BE2C (cell line): ENCODE measurements at regions not wholly inside any gene's neighbourhood (a gene's known extent, or its start where the extent isn't known, plus 50 kb on each side); places are given as distances from the start of the nearest gene placed in this dataset.

Experiments used
- DNase-seq: peaks from one replicate; pipeline ENCODE4 v3.0.0-alpha.2; 2020
- H3K27me3 ChIP-seq: fragments of 250-450 bp; sonication (Bioruptor Pico); 2 replicates; pipeline ENCODE4 v1.5.1; 2020; ENCODE audit warnings: mild to moderate bottlenecking
- H3K36me3 ChIP-seq: fragments of 250-450 bp; sonication (Bioruptor Pico); 2 replicates; pipeline ENCODE4 v1.5.1; 2020; ENCODE audit warnings: mild to moderate bottlenecking
- H3K4me1 ChIP-seq: fragments of 250-450 bp; sonication (Bioruptor Pico); 2 replicates; pipeline ENCODE4 v1.5.1; 2020
- H3K4me3 ChIP-seq: 2 replicates; pipeline ENCODE4 v1.5.1; 2011; ENCODE audit warnings: low read depth, low read length
- H3K9me3 ChIP-seq: fragments of 250-450 bp; sonication (Bioruptor Pico); 2 replicates; pipeline ENCODE4 v1.5.1; 2020
- TF ChIP-seq, protein P1 (sequence below): IDR thresholded peaks from 2 replicates; pipeline ENCODE4 v1.5.1; 2012; ENCODE audit warnings: mild to moderate bottlenecking, low read depth, low read length

DNA sequence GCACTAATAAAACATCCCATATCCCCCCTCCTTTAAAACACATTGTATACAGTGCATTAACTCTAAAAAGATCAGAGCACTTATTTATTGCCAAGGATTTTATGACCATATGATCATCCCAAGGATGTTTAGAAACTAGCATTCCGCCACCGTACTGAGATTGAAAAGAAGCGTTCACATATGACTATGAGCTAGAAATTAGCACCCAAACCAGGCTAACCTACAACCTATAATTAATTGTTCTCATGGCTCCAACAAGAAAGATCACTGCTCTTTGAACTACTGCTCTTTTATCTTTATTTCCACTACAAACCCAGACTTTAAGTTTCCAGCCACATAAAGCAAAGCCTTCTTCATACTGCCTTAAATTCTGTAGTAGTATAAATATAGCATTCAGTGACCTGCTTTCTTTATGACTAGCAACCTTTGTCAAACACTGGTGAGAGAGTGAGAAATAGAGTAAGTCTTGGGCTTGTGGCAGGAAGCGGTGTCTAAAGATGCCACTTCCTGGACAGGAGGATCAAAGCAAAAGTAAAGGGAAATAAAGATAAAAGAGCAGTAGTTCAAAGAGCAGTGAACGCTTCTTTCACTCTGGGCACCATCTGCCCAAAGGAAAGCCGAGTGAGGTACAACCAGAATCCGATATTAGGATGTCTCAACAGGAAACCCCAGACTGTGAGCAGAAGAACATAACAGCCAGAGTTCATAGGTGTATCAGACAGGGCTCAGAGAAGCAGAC is 151.1 kb upstream of the ERCC6L2 start:
- H3K4me3 ChIP-seq: no peak overlapping the region
- no peaks in the 10 kb centered on the region for H3K4me1 ChIP-seq
- H3K27me3 ChIP-seq: no peaks in the 10 kb centered on the region
- TF ChIP-seq, protein P1, sequence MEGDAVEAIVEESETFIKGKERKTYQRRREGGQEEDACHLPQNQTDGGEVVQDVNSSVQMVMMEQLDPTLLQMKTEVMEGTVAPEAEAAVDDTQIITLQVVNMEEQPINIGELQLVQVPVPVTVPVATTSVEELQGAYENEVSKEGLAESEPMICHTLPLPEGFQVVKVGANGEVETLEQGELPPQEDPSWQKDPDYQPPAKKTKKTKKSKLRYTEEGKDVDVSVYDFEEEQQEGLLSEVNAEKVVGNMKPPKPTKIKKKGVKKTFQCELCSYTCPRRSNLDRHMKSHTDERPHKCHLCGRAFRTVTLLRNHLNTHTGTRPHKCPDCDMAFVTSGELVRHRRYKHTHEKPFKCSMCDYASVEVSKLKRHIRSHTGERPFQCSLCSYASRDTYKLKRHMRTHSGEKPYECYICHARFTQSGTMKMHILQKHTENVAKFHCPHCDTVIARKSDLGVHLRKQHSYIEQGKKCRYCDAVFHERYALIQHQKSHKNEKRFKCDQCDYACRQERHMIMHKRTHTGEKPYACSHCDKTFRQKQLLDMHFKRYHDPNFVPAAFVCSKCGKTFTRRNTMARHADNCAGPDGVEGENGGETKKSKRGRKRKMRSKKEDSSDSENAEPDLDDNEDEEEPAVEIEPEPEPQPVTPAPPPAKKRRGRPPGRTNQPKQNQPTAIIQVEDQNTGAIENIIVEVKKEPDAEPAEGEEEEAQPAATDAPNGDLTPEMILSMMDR: no peak
- H3K9me3 ChIP-seq: no peaks in the 10 kb centered on the region
- no peaks in the 10 kb centered on the region for H3K36me3 ChIP-seq
- no peak for DNase-seq

DNA sequence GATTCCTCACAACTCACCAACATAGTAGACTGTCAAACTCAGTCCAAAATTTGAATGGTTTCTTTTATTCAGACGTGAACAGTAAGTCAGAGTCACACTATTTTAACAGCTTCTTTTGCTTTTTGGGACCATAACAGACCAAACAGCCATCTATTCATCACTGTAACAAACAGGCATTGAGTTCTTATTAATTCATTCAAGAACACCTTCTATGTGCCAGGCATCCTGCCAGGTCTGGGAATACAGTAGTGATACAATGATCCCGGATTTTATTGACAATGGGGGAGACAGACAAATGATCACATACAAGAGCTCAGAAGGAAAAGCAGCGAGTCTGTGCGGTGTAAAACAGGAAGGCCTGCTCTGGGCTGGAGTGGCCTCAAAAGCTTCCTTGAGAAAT is 153.3 kb upstream of the ERCC6L2 start:
- Histone ChIP-seq H3K36me3 (no peaks in the 10 kb centered on the region), H3K27me3 (no peaks in the 10 kb centered on the region), H3K4me1 (no peaks in the 10 kb centered on the region), H3K4me3 (no peak overlapping the region), H3K9me3 (no peaks in the 10 kb centered on the region)
- TF ChIP-seq, protein P1: no peak
- no peak for DNase-seq

DNA sequence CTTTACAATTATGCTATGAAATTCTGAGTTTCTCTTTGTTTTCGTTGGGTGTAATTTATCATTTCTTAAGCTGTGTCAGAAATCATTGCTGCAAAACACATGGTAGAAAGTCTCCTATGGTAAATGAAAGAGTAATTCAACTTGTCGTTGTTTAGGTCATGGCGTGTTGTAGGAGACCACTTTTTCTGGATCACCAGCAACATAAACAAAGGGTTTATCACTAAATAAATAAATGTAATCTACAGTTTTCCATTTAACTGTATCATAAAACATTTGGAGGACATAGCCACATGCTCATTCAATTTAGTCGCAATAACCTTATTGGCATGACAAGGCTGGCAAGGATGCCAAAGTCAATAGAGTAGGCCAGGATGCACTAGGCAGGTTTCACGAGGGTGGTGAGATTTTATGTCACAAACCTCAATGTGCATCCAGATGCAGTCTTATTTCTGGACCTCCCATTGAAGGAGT is 154.4 kb upstream of the ERCC6L2 start:
- no peaks in the 10 kb centered on the region; the same call in 1 of the 2 replicates for H3K4me1 ChIP-seq
- TF ChIP-seq, protein P1: no peak
- DNase-seq: no peak
- H3K9me3 ChIP-seq: no peaks in the 10 kb centered on the region
- H3K27me3 ChIP-seq: no peaks in the 10 kb centered on the region
- no peak overlapping the region for H3K4me3 ChIP-seq
- no peaks in the 10 kb centered on the region for H3K36me3 ChIP-seq

DNA sequence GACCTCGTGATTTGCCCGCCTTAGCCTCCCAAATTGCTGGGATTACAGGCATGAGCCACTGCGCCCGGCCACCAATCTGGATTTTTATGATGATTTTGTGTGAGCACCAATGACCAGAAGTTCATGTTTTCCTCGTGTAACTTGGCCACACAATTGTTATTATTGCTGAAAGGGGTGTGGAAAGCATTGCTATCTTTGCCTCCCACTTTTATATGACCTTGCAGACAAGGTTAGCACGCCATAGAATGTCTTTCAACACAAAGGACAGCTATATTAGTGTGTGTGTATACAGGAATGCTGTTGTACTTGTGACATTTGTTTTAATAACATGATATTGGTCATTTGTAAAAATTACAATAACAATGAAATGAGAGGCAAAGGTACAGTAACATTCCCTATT is 155.0 kb upstream of the ERCC6L2 start:
- no peaks in the 10 kb centered on the region for H3K27me3 ChIP-seq
- H3K9me3 ChIP-seq: no peaks in the 10 kb centered on the region
- no peak for DNase-seq
- TF ChIP-seq, protein P1: no peak
- H3K4me3 ChIP-seq: no peak overlapping the region
- no peaks in the 10 kb centered on the region; the same call in 1 of the 2 replicates for H3K4me1 ChIP-seq
- no peaks in the 10 kb centered on the region for H3K36me3 ChIP-seq

DNA sequence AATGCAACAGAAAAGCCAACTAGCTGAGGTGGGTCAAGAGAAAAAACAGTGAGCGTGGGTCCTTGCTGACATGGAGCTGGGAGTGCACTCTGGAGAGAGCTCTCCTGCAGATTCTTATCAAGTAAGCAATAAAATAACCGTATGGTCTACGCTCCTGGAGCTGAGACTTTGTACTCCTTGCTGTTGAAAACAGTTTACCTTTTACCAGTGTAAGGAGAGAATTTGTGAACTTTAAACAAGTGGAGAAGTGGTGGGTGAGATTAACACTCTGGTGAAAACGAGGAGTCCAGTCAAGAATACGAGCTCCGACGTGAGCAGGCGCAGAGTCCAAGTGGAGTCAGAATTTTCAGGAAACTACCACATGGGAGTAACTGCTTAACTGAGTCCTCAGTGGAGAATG is 156.1 kb upstream of the ERCC6L2 start:
- no peaks in the 10 kb centered on the region; the same call in 1 of the 2 replicates for H3K4me1 ChIP-seq
- no peak for DNase-seq
- no peaks in the 10 kb centered on the region for H3K36me3 ChIP-seq
- no peak overlapping the region; the same call in 1 of the 2 replicates for H3K4me3 ChIP-seq
- no peaks in the 10 kb centered on the region for H3K27me3 ChIP-seq
- no peaks in the 10 kb centered on the region for H3K9me3 ChIP-seq
- TF ChIP-seq, protein P1: no peak

DNA sequence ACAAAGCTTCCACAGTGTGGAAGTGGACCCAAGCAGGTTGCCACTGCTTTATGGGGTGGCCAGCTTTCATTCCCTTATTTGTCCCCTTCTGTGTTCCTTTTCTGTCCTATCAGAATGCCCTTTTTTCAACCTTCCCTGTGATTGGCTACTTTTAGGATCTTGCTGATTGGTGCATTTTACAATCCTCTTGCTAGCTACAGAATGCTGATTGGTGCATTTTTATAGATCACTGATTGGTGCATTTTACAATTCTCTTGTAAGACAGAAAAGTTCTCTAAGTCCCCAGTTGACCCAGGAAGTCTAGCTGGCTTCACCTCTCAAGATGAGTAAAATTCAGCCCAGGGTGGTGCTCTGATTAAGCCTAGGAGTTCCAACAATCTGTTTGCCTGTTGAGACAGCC is 157.2 kb upstream of the ERCC6L2 start:
- TF ChIP-seq, protein P1: no peak
- H3K36me3 ChIP-seq: no peaks in the 10 kb centered on the region
- no peak for DNase-seq
- no peaks in the 10 kb centered on the region for H3K9me3 ChIP-seq
- H3K4me3 ChIP-seq: no peak overlapping the region
- H3K4me1 ChIP-seq: no peaks in the 10 kb centered on the region; the same call in 1 of the 2 replicates
- H3K27me3 ChIP-seq: no peaks in the 10 kb centered on the region
